GM12878 (cell line): ENCODE measurements at regions not wholly inside any gene's neighbourhood (a gene's known extent, or its start where the extent isn't known, plus 50 kb on each side); places are given as distances from the start of the nearest gene placed in this dataset.

Source experiments
- ATAC-seq: fragments of 200-7000 bp; cut with Tn5 transposase; 3 replicates; pipeline ENCODE4 v1.9.1; 2020; ENCODE audit warnings: mild to moderate bottlenecking, moderate library complexity
- BruUV-seq: library from RNA; stranded (reverse); fragments of 400-500 nt; replicated peaks from 2 replicates; lab custom pipeline; 2021; lab: Mats Ljungman, UMichigan
- CTCF ChIA-PET: fragments of 300-600 bp; sonication (Branson Sonifier 250); formaldehyde crosslinking; extraction: SDS; loops from one replicate; lab custom pipeline; 2021; ENCODE audit warnings: inconsistent platforms; lab: Yijun Ruan, JAX
- POLR2A ChIA-PET: fragments of 350-600 bp; formaldehyde crosslinking; extraction: SDS; loops from one replicate; lab custom pipeline; 2021; ENCODE audit warnings: inconsistent platforms; lab: Charles Lee
- RAD21 ChIA-PET: fragments of 300-600 bp; sonication (Branson Sonifier 250); formaldehyde crosslinking; loops from one replicate; lab custom pipeline; 2023; ENCODE audit warnings: antibody characterized with exemption; ENCODE audit not compliant: unreplicated experiment; lab: Charles Lee
- SMC1A ChIA-PET: fragments of 300-600 bp; sonication (Branson Sonifier 250); formaldehyde crosslinking; loops from one replicate; lab custom pipeline; 2023; ENCODE audit not compliant: unreplicated experiment, uncharacterized antibody; lab: Charles Lee
- DNase-seq: peaks from one replicate; pipeline ENCODE4 v3.0.0-alpha.2; 2011; ENCODE audit warnings: low read depth, low spot score
- FAIRE-seq: peaks from 3 replicates; lab custom pipeline; 2011; peaks lifted over from hg19 to GRCh38; lab: Jason Lieb, UNC
- H2AFZ ChIP-seq: 2 replicates; pipeline ENCODE4 v1.6.0; 2011; ENCODE audit warnings: low read depth, low read length, control low read depth; ENCODE audit not compliant: control insufficient read depth
- H3K27ac ChIP-seq: 2 replicates; pipeline ENCODE4 v1.5.1; 2011; ENCODE audit warnings: control low read depth; ENCODE audit not compliant: control insufficient read depth, insufficient read depth
- H3K27me3 ChIP-seq, 2 experiments: replicated peaks in 1 of 2; 2 replicates each; pipeline versions ENCODE4 v1.6.0 to v1.6.1; 2011; ENCODE audit warnings: low read length in 1 of 2; ENCODE audit not compliant: control insufficient read depth in 2 of 2, insufficient read depth in 2 of 2
- H3K36me3 ChIP-seq, 2 experiments: 2 replicates each; pipeline ENCODE4 v1.5.1; 2011; ENCODE audit warnings: low read length in 1 of 2; ENCODE audit not compliant: control insufficient read depth in 2 of 2, insufficient read depth in 2 of 2
- H3K4me1 ChIP-seq: 2 replicates; pipeline ENCODE4 v1.6.1; 2011; ENCODE audit warnings: mild to moderate bottlenecking, low read length, moderate library complexity, mixed read lengths; ENCODE audit not compliant: control insufficient read depth, insufficient read depth
- H3K4me2 ChIP-seq: 2 replicates; pipeline ENCODE4 v1.6.0; 2011; ENCODE audit warnings: control low read depth; ENCODE audit not compliant: control insufficient read depth, insufficient read depth
- H3K4me3 ChIP-seq: fragments of 200-600 bp; sonication (generic); 2 replicates; pipeline ENCODE4 v1.5.1; 2016
- H3K79me2 ChIP-seq: 2 replicates; pipeline ENCODE4 v1.6.0; 2011; ENCODE audit warnings: low read length; ENCODE audit not compliant: control insufficient read depth, insufficient read depth
- H3K9ac ChIP-seq: 2 replicates; pipeline ENCODE4 v1.8.0; 2011; ENCODE audit warnings: low read length, control low read depth, mixed read lengths; ENCODE audit not compliant: control insufficient read depth, insufficient read depth
- H3K9me3 ChIP-seq: replicated peaks from 3 replicates; pipeline ENCODE4 v1.5.1; 2011; ENCODE audit warnings: mild to moderate bottlenecking, low read length; ENCODE audit not compliant: control insufficient read depth, insufficient read depth
- H4K20me1 ChIP-seq: 2 replicates; pipeline ENCODE4 v1.6.0; 2011; ENCODE audit not compliant: control insufficient read depth, insufficient read depth
- CEBPZ ChIP-seq: fragments of 150-350 bp; IDR thresholded peaks from 2 replicates; pipeline ENCODE4 v1.6.1; 2016; ENCODE audit warnings: low read depth, low read length
- CREB1 ChIP-seq: IDR thresholded peaks from 2 replicates; pipeline ENCODE4 v1.6.1; 2012; ENCODE audit warnings: low read depth, mild to moderate bottlenecking, inconsistent platforms
- E2F8 ChIP-seq: fragments of 450-650 bp; IDR thresholded peaks from 2 replicates; pipeline ENCODE4 v1.6.1; 2018; ENCODE audit warnings: mild to moderate bottlenecking, low read depth, moderate library complexity; ENCODE audit not compliant: partially characterized antibody
- FOXM1 ChIP-seq: IDR thresholded peaks from 2 replicates; pipeline ENCODE4 v1.6.1; 2012; ENCODE audit warnings: low read depth, mild to moderate bottlenecking, inconsistent platforms, low read length, moderate library complexity
- MTA2 ChIP-seq: fragments of 450-650 bp; IDR thresholded peaks from 2 replicates; pipeline ENCODE4 v1.6.1; 2016; ENCODE audit warnings: low read depth, mild to moderate bottlenecking, moderate library complexity
- NKRF ChIP-seq: fragments of 450-650 bp; conservative IDR thresholded peaks from 2 replicates; pipeline ENCODE4 v1.6.1; 2017; ENCODE audit warnings: mild to moderate bottlenecking, moderate library complexity
- PBX3 ChIP-seq: IDR thresholded peaks from 2 replicates; pipeline ENCODE4 v1.6.1; 2011; ENCODE audit warnings: mild to moderate bottlenecking, low read depth, low read length, moderate library complexity; ENCODE audit not compliant: insufficient replicate concordance
- POU2F2 ChIP-seq: IDR thresholded peaks from 3 replicates; pipeline ENCODE4 v1.6.1; 2011; ENCODE audit warnings: low read depth, mild to moderate bottlenecking, low read length, borderline replicate concordance
- RUNX3 ChIP-seq: IDR thresholded peaks from 2 replicates; pipeline ENCODE4 v1.6.1; 2012; ENCODE audit warnings: low read length, inconsistent platforms
- STAT3 ChIP-seq: IDR thresholded peaks from 2 replicates; pipeline ENCODE4 v1.6.1; 2011; ENCODE audit warnings: low read depth, low read length, improper control_type of control experiment
- WGBS: methylation state at CpG from one replicate; pipeline ENCODE4 v1.1.6; 2016; ENCODE audit warnings: low lambda C conversion rate; ENCODE audit not compliant: insufficient replicate concordance, insufficient coverage; ENCODE audit errors: missing lambda C conversion rate; 5-methylcytosine and 5-hydroxymethylcytosine counted together
- in situ Hi-C: fragments of 300-500 bp; cut with MboI; formaldehyde crosslinking; loops from 9 replicates; pipeline ENCODE4 v1.14.3; 2018; ENCODE audit warnings: mixed read lengths
- intact Hi-C: fragments of 100-400 bp; cut with micrococcal nuclease; formaldehyde crosslinking; loops from one replicate; pipeline ENCODE4 v1.14.2; 2022; ENCODE audit not compliant: unreplicated experiment

- TF ChIP-seq CEBPZ, result no peak
- no peak for TF ChIP-seq FOXM1
- no peak for TF ChIP-seq CREB1
- TF ChIP-seq RUNX3, result peak; percentile 16; the same call in 1 of the 2 replicates
- TF ChIP-seq PBX3, result no peak
These were observed 101.2 kb upstream of the HSD17B12 start (continued) for GRCh38 chr11:43579171-43579918.

- H3K79me2 ChIP-seq, result no peaks in the 10 kb centered on the region
- in situ Hi-C loops, result no loop called here
- peaks cover 28 to 47% of the 10 kb centered on the region in 2 experiments for H3K27me3 ChIP-seq
- WGBS, result 0% methylated on average over 1 of the region's 5 CpGs
- no peak overlapping the region for H2AFZ ChIP-seq
- no peaks in the 10 kb centered on the region; the same call in 2 of the 3 replicates for H3K9me3 ChIP-seq
- BruUV-seq, result no TSS peak
- ATAC-seq, result no peak
- intact Hi-C loops, result loop anchor here (5.0 to 10.0 kb wide), 2 partner anchors 272 to 365 kb away; partner anchors contain the start of gene C11orf96
- no peaks in the 10 kb centered on the region for H3K4me1 ChIP-seq
- no peak for DNase-seq
- ChIA-PET RAD21 (no interaction called here), SMC1A (interaction anchor here (0.8 kb wide), 1 partner anchor 272 kb away, joined by 3 read pairs; no protein-coding TSS in a partner anchor), POLR2A (no interaction called here), CTCF (no interaction called here)
- H4K20me1 ChIP-seq, result no peaks in the 10 kb centered on the region
- H3K4me2 ChIP-seq, result peak overlapping the region; percentile 52
- no peak overlapping the region for H3K9ac ChIP-seq
- no peaks in the 10 kb centered on the region for H3K36me3 ChIP-seq
- no peak overlapping the region for H3K27ac ChIP-seq
- FAIRE-seq, result no peak
- H3K4me3 ChIP-seq, result peak overlapping the region; percentile 58; the same call in 1 of the 2 replicates
- no peak for TF ChIP-seq E2F8
- no peak for TF ChIP-seq NKRF
- TF ChIP-seq STAT3, result no peak
- no peak for TF ChIP-seq POU2F2
- TF ChIP-seq PBX3, result no peak
- TF ChIP-seq MTA2, result no peak
These were observed 100.6 kb upstream of the HSD17B12 start for GRCh38 chr11:43579919-43580276.
